AG04449 (cell line): ENCODE measurements at regions not wholly inside any gene's neighbourhood (a gene's known extent, or its start where the extent isn't known, plus 50 kb on each side); places are given as distances from the start of the nearest gene placed in this dataset.

Experiments used
- CTCF ChIA-PET: fragments of 350-600 bp; formaldehyde crosslinking; extraction: SDS; loops from one replicate; lab custom pipeline; 2021; ENCODE audit warnings: antibody characterized with exemption; lab: Yijun Ruan, JAX
- POLR2A ChIA-PET: fragments of 400-600, 350-600 bp; formaldehyde crosslinking; extraction: SDS; loops from one replicate; lab custom pipeline; 2020; ENCODE audit warnings: antibody characterized with exemption, inconsistent platforms; lab: Yijun Ruan, JAX
- DNase-seq: peaks from one replicate; pipeline ENCODE4 v3.0.0-alpha.2; 2010; ENCODE audit warnings: low read depth, low spot score
- H3K4me3 ChIP-seq: 2 replicates; pipeline ENCODE4 v1.5.1; 2011; ENCODE audit warnings: low read depth, mild to moderate bottlenecking, control low read depth, low read length
- CTCF ChIP-seq: IDR thresholded peaks from one replicate; pipeline ENCODE4 v1.5.1; 2011; ENCODE audit warnings: mild to moderate bottlenecking, moderate library complexity, low read length, control low read depth, inconsistent platforms; ENCODE audit not compliant: insufficient read depth; ENCODE audit errors: missing control alignments

DNA sequence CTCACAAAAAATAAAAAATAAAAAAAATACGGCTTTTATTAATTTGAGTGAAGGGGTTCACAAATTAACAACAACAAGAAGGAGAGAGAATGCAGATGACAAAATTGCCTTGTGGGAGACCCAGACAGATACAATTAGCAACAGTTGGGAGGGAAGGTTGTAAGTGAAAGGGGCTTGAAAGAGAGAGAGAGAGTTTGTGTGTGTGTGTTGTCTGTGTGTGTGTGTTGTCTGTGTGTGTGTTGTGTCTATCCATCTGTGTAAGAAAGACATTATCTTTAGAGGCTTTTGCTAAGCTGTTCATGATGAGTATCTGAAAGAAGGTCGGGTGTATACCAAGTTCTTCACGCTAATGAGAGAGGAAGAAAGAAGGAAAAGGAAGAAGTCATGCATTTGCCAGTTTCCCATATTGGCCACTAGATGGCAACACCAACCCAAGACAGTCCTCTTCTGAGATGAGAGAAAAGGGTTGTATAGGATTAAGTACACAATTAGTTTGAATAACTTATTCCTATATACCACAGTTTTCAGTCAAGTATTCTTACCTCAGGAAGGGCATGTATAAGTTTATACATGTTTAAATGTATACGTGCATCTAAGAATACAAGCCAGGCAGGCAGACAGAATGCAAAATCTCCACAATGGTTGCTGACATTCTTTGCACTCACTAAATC lies 63.7 kb upstream of the CD2AP start:
- CTCF ChIA-PET: interaction anchor here (0.8 to 3.4 kb wide), 16 partner anchors 9 to 374 kb away, joined by 3 to 46 read pairs (median 4); partner anchors contain the start of gene OPN5
- POLR2A ChIA-PET: no interaction called here
- peak; percentile 81 for TF ChIP-seq CTCF

GRCh38 chr6:47414423-47415167 lies 63.0 kb upstream of the CD2AP start:
- TF ChIP-seq CTCF: no peak
- no peak for DNase-seq
- ChIA-PET CTCF (interaction anchor here (0.8 to 3.4 kb wide), 14 partner anchors 8 to 373 kb away, joined by 3 to 46 read pairs (median 4); partner anchors contain the start of gene OPN5), POLR2A (no interaction called here)
- H3K4me3 ChIP-seq: peak overlapping the region; percentile 42

More for the DNA sequence above, 63.7 kb upstream of the CD2AP start:
- DNase-seq: peak; percentile 19
- H3K4me3 ChIP-seq: no peak overlapping the region; the same call in 1 of the 2 replicates

- TF ChIP-seq CTCF: no peak
- ChIA-PET CTCF (no interaction called here), POLR2A (no interaction called here)
- DNase-seq: no peak
- H3K4me3 ChIP-seq: no peak overlapping the region
Observed at GRCh38 chr6:47416396-47417345, 60.9 kb upstream of the CD2AP start.

DNA sequence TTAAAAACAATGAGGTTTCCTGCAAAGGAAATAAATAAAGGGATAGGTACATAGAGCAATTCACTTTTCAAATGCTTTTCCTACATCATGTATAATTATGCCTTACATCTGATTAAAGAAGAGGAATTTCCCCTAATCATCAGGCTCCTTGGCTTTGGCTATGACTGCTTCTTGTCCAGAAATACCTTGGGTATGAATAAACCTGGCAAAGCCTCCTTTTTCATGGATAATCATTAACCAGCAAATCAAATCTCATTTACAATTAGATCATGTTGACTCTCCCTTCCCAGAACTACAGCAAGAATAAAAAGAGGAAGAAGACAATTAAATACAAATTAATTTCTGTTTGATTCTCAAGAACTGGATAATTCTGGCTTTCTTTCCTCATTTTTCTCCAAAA lies 58.0 kb upstream of the CD2AP start:
- ChIA-PET CTCF (interaction anchor here (1.1 to 1.7 kb wide), 4 partner anchors 10 to 361 kb away, joined by 3 to 8 read pairs (median 4); no protein-coding TSS in a partner anchor), POLR2A (no interaction called here)
- no peak for DNase-seq
- TF ChIP-seq CTCF: no peak
- no peak overlapping the region for H3K4me3 ChIP-seq

GRCh38 chr6:47420394-47421371 lies 56.9 kb upstream of the CD2AP start:
- no peak for TF ChIP-seq CTCF
- POLR2A ChIA-PET: interaction anchor here (0.6 kb wide), 1 partner anchor 1667 kb away, joined by 3 read pairs; no protein-coding TSS in a partner anchor
- DNase-seq: no peak
- CTCF ChIA-PET: interaction anchor here (1.1 kb wide), 1 partner anchor 360 kb away, joined by 3 read pairs; no protein-coding TSS in a partner anchor
- no peak overlapping the region for H3K4me3 ChIP-seq
